Vagina (tissue), 2 donors: ENCODE measurements at regions not wholly inside any gene's neighbourhood (a gene's known extent, or its start where the extent isn't known, plus 50 kb on each side); places are given as distances from the start of the nearest gene placed in this dataset.

Experiments
- DNase-seq, 2 donors: peaks; one replicate each; pipeline ENCODE4 v3.0.0-alpha.2; 2017; ENCODE audit errors: extremely low spot score in 2 of 2
- H3K27ac ChIP-seq: fragments of 200-600 bp; sonication (generic); one replicate; pipeline ENCODE4 v1.5.1; 2019
- H3K27me3 ChIP-seq: fragments of 200-600 bp; sonication (generic); one replicate; pipeline ENCODE4 v1.5.1; 2019
- H3K36me3 ChIP-seq, 2 donors: fragments of 200-600 bp; sonication (generic); one replicate each; pipeline ENCODE4 v1.5.1; 2017 to 2019
- H3K4me1 ChIP-seq: fragments of 200-600 bp; sonication (generic); one replicate; pipeline ENCODE4 v1.5.1; 2019
- H3K4me3 ChIP-seq, 2 donors: fragments of 200-600 bp; sonication (generic); 1 replicate in 1 of 2; 2 replicates in 1 of 2; pipeline ENCODE4 v1.5.1; 2016 to 2019
- H3K9me3 ChIP-seq: fragments of 200-600 bp; sonication (generic); one replicate; pipeline ENCODE4 v1.5.1; 2019
- CTCF ChIP-seq, 3 experiments: fragments of 450-650 bp in 2 of 3; fragments of 200-600 bp in 1 of 3; sonication (generic) in 1 of 3; IDR thresholded peaks; one replicate each; pipeline ENCODE4 v1.5.1; 2017 to 2019; ENCODE audit warnings: antibody characterized with exemption in 3 of 3, mild to moderate bottlenecking in 2 of 3, moderate library complexity in 2 of 3
- POLR2A ChIP-seq, 2 donors: fragments of 450-650 bp; IDR thresholded peaks; one replicate each; pipeline ENCODE4 v1.6.1; 2017; ENCODE audit warnings: antibody characterized with exemption in 2 of 2, mild to moderate bottlenecking in 2 of 2, moderate library complexity in 2 of 2
- POLR2AphosphoS5 ChIP-seq, 2 donors: sonication (generic); formaldehyde crosslinking; IDR thresholded peaks; one replicate each; pipeline ENCODE4 v1.9.0; 2017; ENCODE audit warnings: antibody characterized with exemption in 2 of 2, mild to moderate bottlenecking in 2 of 2, low read depth in 1 of 2; ENCODE audit not compliant: insufficient read depth in 1 of 2
- intact Hi-C: fragments of 100-400 bp; cut with DNase I; formaldehyde crosslinking; loops from one replicate; pipeline ENCODE4 v1.15.1; 2023

- no peak overlapping the region for H3K4me3 ChIP-seq
- DNase-seq: peak in 1 of 2 donors; percentile 91
These were observed 299.1 kb upstream of the ID4 start for GRCh38 chr6:19538096-19538495.

GRCh38 chr6:19547507-19547906 lies 289.7 kb upstream of the ID4 start:
- H3K9me3 ChIP-seq: no peaks in the 10 kb centered on the region
- no peaks in the 10 kb centered on the region for H3K27me3 ChIP-seq
- H3K4me1 ChIP-seq: no peaks in the 10 kb centered on the region
- no peak for DNase-seq
- no peak overlapping the region for H3K27ac ChIP-seq
- no peak overlapping the region for H3K4me3 ChIP-seq
- TF ChIP-seq POLR2A (IDR thresholded peaks at IDR 0.05) (no peak), POLR2AphosphoS5 (IDR thresholded peaks at IDR 0.05; ENCODE audit: insufficient read depth in 1 of 2, low read depth in 1 of 2) (no peak), CTCF (IDR thresholded peaks at IDR 0.05) (no peak)
- intact Hi-C loops: no loop called here
- no peaks in the 10 kb centered on the region for H3K36me3 ChIP-seq

More at GRCh38 chr6:19538096-19538495, 299.1 kb upstream of the ID4 start:
- H3K27me3 ChIP-seq: no peaks in the 10 kb centered on the region
- H3K27ac ChIP-seq: no peak overlapping the region
- no peaks in the 10 kb centered on the region for H3K36me3 ChIP-seq
- no peaks in the 10 kb centered on the region for H3K9me3 ChIP-seq
- no peak for TF ChIP-seq CTCF (IDR thresholded peaks at IDR 0.05)
- TF ChIP-seq POLR2A (IDR thresholded peaks at IDR 0.05): no peak
- TF ChIP-seq POLR2AphosphoS5 (IDR thresholded peaks at IDR 0.05; ENCODE audit: insufficient read depth in 1 of 2, low read depth in 1 of 2): no peak
- peaks cover 15% of the 10 kb centered on the region for H3K4me1 ChIP-seq
- intact Hi-C loops: no loop called here

- no peaks in the 10 kb centered on the region for H3K9me3 ChIP-seq
- H3K36me3 ChIP-seq: no peaks in the 10 kb centered on the region
- H3K27me3 ChIP-seq: no peaks in the 10 kb centered on the region
- H3K4me3 ChIP-seq: no peak overlapping the region
- no peak for DNase-seq
- intact Hi-C loops: no loop called here
- no peak for TF ChIP-seq POLR2A (IDR thresholded peaks at IDR 0.05)
- TF ChIP-seq CTCF (IDR thresholded peaks at IDR 0.05): no peak
- TF ChIP-seq POLR2AphosphoS5 (IDR thresholded peaks at IDR 0.05; ENCODE audit: insufficient read depth in 1 of 2, low read depth in 1 of 2): no peak
- no peak overlapping the region for H3K27ac ChIP-seq
- H3K4me1 ChIP-seq: no peaks in the 10 kb centered on the region
These were observed 288.1 kb upstream of the ID4 start for GRCh38 chr6:19549109-19549508.

- no peak for TF ChIP-seq POLR2A (IDR thresholded peaks at IDR 0.05)
- no peak for TF ChIP-seq CTCF (IDR thresholded peaks at IDR 0.05)
- intact Hi-C loops: no loop called here
- DNase-seq: no peak
These were observed 286.8 kb upstream of the ID4 start for GRCh38 chr6:19550380-19550779.

GRCh38 chr6:19551611-19552010 lies 285.6 kb upstream of the ID4 start:
- no peak for DNase-seq
- no peaks in the 10 kb centered on the region for H3K9me3 ChIP-seq
- H3K4me3 ChIP-seq: no peak overlapping the region
- H3K4me1 ChIP-seq: no peaks in the 10 kb centered on the region
- intact Hi-C loops: no loop called here
- TF ChIP-seq CTCF (IDR thresholded peaks at IDR 0.05): no peak
- H3K27ac ChIP-seq: no peak overlapping the region
- no peaks in the 10 kb centered on the region for H3K27me3 ChIP-seq
- no peaks in the 10 kb centered on the region for H3K36me3 ChIP-seq

More at GRCh38 chr6:19550380-19550779, 286.8 kb upstream of the ID4 start:
- no peaks in the 10 kb centered on the region for H3K9me3 ChIP-seq
- H3K27ac ChIP-seq: no peak overlapping the region
- H3K27me3 ChIP-seq: no peaks in the 10 kb centered on the region
- no peaks in the 10 kb centered on the region for H3K36me3 ChIP-seq
- no peak overlapping the region for H3K4me3 ChIP-seq
- H3K4me1 ChIP-seq: no peaks in the 10 kb centered on the region
